Islet precursor cell (in vitro differentiated cells): ENCODE measurements at regions not wholly inside any gene's neighbourhood (a gene's known extent, or its start where the extent isn't known, plus 50 kb on each side); places are given as distances from the start of the nearest gene placed in this dataset.

Experiments used
- DNase-seq: peaks from one replicate; pipeline ENCODE4 v3.0.0-alpha.2; 2018

DNA sequence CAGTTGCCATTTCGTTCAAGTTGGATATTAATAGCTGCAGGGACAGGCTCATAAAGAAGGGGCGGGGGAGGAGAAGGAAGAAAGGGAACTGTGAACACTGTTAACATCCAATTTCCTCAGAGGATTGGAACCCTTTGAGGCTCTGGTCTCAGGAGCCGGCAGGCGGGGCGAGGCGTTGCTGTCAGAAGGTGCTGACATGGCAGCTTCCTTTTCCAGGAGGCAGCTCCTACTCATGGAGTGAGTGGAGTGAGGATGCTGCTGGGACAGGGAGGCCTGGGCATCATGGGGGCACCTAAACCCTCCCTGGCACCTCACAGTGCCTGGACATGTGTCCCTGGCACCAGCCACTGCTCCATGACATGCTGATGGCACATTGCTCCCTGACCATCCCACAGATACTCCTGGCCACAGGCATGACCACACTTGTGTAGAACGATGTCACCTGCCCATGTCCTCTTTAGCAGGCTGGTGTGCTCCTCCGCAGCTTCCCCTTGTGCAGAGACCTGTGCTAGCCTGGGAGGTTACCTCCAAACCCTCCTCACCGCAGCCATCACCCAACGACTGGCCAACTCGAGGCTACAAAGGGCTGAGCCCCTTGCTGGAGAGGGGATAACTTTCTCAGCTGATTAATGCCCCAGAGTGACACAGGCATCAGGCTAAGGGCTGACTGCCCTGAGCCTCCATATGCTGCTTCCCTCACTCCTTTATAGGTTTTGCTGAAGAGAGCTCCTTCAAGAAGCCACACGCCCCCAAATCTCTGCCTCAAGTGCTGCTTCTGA is 79.6 kb upstream of the NECTIN1 start:
- no peak for DNase-seq

DNA sequence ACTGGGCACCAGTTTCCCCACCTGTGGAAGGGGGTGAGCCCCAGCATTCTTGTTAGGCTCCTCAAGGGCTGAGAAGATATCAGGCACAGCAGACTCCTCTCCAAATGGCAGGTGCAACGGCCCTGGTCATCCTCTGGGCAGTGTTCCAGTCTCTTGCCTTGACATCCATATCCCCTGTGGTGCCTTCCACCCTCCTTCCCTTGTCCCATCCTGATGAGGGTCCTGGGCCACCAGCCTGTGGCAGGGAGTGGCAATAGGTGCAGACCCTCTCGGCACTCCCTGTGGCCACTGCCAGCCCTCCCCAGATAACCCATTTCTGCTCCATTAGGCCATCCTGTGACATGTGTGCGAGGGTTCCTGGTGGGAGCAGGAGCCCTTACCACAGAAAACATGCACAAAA is 78.8 kb upstream of the NECTIN1 start:
- no peak for DNase-seq

DNA sequence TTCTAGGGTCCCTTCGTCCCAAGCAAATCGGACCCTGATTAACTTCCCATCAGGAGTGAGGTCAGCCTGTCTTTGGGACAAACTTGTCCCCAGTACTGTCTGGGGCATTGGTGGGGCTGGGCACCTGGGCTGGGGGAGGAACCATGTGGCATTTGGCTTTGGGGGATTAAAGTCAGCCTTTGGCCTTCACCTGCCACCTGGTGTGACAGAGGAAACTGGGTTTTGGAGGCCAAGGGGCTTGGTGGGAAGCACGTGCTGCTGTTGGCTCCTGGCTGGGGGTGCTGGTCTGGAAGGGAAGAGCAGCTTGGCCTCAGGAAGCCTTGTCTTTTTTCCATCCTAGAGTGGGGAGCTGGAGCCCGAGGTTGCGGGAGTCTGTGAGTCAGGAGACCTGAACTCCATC is 78.4 kb upstream of the NECTIN1 start:
- DNase-seq, result no peak

DNA sequence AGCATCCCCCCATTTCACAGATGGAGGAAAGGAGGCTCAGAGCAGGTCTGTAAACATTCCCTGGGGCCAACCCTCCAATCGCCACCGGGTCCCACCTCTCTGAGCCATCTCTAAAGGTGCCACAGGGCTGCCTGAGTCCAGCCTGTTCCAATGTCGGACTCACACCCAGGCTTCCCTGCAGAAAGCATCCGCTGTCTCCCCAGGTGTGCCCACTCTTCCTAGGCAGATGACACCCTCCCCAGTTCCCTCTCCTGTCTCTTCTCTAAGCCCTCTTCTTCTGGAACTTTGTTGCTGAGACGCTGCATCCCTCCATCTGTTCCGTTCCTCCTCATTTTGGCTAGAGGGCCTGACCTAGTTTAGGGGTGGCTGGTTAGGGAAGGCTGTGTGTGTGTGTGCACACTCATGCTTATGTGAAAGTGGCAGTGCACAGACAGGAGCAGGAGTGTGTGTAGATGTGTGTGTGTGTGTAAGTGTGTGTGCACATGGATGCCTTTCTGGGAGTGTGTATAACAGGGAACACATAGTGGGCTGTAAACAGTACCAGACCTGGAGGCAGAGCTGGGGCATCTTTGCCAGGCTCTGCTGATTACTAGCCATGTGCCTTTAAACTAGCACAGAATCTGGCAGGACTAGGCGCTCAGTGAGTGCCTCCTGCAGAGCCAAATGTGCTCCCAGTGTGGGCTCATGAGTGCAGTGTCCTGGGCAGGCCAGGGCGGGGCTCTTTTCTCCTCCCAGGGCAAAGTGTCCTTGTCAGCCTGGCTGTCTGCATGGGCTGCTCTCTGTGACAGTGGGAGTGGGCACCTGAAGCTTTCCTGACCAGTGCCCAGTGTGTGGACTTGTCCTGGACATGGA is 77.3 kb upstream of the NECTIN1 start:
- no peak for DNase-seq

DNA sequence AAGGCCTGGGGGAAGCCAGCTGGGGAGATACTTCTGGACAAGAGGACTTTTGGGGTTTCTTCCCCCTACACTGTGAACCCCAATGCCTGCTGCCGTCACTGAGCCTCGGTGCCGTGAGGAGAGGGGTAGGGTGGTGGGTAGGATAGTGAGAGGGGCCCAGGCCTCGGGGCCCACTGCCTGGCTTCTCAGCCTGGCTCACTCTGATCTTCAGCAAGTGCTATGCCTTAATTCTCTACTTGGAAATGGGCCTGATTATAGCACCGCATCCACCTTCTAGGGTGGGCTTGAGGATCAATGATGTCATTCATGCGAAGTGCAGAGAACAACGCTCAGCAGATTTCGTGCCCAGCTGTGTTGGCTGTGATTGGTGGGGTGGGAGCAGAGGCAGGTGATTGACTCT is 76.7 kb upstream of the NECTIN1 start:
- no peak for DNase-seq

DNA sequence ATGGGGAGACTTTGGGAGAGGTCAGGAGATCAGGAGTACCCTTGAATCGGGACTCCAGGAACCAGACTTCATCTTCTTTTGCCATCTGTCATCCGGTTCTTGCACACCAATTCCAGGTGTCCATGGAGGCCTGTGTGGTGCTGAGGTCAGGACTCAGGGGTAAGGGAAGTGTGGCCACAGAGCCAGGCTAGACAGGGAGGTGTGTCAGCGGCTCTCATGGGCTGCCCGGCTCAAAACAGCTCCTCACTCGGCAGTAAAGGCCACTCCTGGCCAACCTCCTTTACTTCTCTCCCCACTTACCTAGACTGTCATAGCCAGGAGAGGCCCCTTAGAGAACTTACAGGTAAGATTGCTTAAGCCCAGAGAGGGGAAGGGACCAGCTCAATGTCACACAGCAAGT is 75.7 kb upstream of the NECTIN1 start:
- no peak for DNase-seq

DNA sequence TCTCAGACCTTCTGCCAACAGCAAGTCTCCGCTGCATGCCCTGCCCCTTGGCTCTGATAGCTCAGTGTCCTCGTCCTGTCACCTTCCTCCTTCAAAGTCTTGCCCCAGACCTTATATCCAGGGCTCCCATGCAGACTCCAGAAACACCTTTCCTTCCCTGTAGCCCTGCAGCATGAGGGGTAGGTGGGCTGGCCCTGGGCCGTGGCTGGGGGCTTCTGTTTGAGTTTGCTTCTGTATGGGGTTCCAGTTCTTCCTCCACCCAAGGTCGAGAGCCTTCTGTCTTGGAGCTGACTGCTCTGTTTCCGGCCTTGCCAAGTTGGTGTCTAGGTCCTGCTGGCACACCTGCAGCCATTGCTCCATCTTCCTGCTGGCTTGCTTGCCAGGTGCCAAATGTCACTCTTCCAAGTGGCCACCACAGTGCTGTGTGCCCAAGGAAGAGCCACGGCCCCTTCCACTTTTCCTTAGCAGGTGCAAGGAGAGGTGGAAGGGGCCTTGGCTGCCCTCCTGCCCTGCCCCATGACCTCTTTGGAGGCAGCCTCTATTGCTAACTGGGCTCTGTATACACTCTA is 74.8 kb upstream of the NECTIN1 start:
- DNase-seq, result no peak

DNA sequence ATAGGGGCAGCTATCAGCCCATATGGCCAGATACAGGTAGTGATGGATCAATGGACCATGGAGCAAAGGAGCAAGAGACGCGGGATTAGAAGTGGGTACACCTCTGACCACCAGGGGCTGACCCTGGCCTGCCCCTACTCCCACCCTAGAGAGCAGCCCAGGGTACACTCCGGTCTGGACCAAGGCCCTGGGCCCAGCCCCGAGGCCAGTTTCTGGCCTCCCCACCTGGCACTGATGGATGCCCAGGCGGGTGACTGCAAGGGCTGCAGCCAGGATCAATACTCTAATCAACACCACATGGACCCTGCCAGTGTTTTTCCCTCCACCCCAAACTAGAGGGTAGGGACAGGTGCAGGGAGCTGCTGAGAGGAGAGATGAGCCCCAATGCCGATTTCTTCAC is 74.1 kb upstream of the NECTIN1 start:
- DNase-seq, result no peak

DNA sequence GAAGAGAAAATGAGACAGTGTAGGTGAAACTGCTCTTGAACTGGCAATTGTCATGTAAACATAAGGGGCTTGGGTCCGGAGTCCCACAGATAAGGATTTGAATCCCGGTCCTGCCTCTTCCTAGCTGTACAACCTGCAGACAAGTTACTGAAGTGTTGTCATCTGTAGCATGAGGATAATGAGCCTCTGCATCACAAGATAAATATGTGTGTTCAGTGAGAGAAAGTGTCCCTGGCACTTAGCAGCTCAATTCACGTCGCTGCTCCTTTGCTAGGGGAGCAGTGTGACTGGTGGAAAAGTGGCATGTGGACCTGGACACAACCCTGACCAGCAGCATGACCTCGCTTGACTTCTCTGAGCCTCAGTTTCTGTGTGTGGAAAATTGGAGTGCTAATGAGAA is 73.7 kb upstream of the NECTIN1 start:
- DNase-seq, result no peak

DNA sequence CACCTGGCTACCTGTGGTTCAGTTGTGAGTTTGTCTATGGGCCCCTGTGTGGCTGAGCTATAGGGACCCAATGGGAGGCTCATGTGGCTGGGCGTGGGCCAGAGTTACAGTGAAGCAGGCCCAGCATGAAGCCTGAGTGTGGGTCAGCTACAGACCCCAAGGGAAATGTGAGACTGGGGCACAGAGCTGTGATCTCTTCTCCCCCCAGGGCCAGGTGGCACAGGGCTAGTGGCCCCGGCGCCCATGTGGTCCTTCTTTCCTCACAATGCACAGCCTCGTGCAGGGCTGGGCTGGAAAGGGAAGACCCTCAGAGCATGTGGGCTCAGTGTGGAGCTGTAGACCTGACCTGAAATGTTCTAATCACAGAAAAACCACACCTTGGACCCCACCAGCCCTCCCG is 71.6 kb upstream of the NECTIN1 start:
- DNase-seq, result no peak

DNA sequence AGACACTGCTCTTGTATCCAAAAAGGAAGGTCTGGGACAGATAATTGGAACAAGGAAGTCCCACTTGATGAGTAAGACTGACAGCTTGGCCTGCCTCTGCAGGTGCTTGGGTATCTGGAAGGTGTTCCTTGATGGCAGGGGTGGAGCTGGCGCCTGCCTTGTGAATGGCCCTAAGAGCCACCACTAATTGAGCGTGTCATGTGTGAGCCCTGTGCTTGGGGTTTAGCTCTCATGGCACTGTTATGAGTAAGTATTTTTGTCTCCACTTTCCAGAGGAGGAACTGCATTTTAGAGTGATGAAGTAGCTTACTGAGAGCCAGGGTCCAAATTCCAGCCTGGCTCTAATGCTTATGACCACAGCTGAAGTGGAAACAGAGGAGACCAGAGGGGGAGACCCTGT is 71.2 kb upstream of the NECTIN1 start:
- DNase-seq, result no peak

DNA sequence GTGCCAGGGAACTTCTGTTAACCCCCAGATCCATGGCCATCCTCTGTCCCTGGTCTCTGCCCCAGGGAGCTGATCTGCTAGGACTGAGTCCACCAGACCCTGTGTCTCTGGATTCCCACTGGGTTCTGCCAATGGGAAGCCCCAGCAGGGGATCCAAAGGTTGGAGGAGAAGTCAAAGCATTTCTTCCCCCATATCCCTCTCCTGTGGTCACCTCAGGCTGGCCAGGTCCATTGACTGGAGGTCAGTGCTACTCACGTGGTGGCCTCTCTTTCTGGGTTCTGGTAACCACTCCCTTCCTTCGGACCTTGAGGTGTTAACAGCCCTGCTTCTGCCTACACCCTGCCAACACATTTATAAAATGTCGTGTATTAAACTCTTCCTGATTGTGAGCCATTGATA is 69.7 kb upstream of the NECTIN1 start:
- DNase-seq, result no peak

DNA sequence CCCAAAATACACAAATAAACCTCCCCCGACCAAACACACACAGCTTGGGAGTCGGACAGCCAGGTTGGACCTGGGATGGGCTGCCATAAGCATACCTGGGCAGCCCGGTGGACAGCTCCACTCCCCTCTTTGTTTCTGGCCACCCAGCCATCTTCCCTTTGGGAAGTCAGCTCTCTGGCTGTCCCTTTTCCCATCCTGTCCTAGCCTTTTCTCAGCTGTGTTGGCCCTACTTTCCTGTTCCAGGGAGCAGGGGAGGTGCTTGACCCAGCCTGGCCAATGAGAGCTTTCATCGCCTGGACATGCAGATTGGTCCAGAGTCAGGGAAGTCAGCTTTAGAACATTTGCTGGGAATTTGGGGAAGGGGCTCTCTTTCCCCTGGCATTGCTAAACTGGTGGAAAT is 68.7 kb upstream of the NECTIN1 start:
- DNase-seq, result no peak

DNA sequence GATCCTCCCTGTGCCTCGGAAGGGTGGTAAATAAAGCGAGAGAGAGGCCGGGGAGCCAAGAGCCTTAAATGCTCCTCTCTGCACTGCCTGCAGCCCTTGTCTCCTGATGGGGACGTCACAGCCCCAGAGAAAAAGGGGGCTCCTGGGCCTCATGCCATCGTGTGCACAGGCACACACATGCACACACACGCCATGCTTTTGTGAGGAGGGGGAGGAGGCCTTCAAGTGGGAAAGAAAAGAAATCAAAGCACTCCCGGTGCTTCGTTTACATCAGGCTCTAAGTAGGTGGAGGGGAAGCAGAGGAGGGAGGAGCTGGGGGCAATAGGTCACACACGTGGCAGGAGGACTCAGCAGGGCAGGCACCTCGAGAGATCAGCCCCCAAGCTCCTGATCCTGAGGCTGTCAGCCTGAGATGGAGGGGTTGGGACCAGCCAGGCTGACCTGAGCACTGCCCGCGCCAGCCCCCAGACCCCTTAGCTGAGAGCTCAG is 68.2 kb upstream of the NECTIN1 start:
- DNase-seq, result no peak

DNA sequence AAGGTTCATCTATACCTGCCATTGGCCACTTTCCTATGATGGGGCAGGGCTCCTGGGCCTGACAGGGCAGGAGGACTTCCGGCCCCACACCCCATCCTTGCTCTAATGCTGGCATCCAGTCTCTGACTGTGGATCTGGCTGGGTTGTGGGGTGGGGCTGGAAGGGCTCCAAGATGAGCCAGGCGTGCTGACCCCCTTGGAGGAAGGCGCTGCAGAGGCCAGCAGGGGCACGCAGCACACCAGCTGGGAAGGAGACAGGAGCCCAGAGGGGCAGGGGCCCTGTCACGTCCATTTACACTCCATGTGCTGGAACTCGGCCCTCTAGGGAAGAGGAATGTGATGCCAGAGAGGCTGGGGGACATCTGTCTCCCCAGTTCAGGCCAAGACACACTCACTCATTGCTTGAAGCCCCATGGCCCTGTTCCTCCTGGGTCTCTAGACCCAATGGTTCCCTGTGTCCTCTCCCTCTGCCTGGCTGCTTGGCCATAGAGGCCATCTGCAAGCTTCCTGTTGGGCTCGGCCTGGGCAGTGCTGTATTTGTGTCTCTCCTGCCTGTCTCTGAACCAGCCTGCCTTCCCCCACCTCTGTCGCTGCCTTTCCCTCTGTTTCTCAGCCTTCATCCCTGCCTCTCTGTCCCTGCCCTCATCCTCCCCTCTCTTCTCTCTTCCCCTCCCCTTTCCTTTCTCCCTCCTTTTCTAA is 67.5 kb upstream of the NECTIN1 start:
- DNase-seq, result no peak

DNA sequence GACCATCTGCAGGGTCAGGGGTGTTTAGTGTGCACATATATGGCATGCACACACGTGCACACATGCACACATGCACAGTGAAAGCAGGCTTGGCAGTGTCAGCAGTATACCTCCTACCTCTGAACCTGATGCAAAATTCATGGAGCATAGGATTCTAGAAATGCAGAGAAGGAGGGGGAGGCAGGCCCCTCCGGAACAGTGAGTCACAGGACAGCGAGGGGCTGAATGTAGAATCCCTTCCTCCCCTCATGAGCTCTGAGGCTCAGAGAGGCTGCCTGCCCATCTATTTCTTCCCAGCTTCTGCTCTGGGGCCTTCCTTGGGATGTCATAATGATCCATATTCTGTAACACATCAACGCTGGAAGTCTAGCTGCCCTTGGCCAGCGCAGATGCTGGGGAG is 66.7 kb upstream of the NECTIN1 start:
- DNase-seq, result no peak

DNA sequence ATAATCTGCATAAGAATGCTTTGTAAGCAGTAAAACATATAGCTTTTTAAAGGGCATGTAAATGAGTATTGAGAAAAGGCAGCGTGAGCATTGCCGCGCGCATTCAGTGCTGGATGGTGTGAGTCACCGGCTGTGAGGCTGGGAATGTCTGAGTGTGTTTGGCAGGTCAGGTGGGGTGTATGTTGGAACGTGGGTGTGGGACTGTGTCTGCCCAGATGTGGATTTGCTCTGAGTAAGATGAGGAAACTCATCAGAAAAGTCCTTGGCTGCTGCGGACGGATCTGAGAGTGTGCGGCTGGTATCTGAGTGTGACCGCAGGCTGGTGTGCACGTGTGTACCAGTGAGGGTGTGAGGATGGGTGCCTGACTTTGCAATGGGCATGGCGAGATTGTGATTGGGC is 66.2 kb upstream of the NECTIN1 start:
- DNase-seq, result peak; percentile 89

DNA sequence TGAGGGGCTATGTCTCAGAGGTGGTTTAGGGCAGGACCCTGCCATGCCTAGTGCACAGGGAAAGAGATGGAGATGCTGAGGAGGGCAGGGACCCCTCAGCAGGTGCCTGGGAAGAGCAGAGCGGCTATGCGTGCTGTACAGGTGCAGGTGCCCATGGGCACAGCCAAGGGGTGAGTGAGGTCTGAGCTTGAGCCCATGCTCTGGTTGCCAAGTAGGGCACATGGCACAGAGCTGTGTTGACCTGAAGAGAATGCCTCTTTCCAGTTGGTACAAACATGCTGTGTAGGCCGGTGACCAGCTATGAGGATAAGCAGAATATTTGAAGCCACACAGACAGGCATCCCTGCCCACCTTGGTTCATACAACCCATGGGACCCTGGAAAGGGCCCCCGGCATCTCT is 65.8 kb upstream of the NECTIN1 start:
- DNase-seq, result no peak

DNA sequence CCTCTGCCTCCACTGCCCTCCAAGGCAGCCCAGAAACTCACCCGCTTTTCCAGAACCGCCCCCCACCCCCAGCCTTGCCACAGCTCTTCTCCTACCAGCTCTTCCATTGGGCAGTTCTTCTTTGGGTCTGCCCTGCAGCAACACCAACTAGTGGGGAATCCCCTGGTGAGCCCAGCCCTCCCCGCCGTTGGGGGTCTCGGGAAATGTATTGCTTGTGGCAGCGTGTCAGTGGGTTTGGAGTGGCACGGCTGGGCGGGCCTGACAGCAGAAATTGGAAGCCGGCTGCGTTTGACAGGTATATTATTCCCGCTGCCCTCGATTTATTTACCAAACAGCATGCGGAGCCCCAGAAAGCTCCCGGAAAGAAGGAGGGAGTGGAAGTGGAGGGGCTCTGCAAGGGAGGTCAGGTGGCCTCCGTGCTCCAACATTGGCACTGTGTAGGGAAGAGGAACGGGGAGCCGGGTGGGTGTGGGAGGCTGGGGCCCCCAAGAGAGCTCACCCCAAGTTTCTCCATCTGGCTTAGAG is 65.2 kb upstream of the NECTIN1 start:
- DNase-seq, result no peak

DNA sequence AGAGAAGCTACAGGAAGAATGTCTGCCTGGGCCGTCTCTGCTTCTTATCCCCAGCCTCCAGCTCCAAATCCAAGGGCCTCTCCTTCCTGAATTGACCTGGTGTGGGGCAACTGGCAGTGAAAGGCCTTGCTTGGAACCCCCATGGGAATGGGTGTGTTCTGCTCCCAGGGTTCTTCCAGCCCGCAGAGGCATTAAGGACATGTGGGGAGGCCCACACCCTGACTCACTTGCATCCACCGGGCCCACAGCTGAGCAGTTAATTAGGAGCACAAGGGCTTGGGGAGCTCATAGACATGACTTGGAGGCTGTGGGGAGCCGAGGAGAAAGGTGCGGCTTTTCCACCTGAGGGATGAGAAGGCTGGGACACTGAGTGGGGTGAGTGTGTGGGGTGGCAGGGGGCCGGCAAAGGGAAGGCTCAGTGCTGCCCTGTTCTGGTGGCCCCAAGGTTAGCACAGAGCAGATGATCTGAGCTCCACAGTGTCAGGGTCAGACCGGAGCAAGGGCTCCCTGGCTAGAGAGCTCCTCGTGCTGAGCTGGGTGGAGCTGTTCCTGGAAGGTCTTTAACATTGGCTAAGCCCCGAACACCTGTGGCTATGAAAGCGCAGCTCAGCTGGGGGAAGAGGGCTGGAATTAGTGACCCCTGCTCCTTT is 64.5 kb upstream of the NECTIN1 start:
- no peak for DNase-seq

DNA sequence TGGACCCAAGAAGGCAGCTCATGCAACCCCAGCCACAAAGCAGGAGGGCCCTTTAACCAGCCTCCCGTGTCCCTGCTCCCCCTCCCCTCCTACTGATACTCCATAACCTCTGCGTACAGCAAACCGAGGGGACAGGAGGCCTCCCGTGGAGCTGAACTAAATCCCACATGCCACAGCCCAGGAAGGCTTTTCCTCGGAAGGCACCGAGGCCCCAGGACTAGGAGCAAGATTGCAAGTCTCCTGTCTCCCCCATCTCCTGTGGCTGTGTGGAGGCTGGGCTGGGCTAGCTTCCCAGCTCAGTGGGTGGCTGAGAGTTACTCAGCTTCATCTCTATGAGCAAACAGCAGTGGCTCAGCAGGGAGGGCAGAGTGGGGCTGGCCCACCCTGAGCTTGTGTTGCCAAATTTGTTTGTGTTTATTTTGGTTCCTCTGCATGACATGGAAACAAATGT is 62.7 kb upstream of the NECTIN1 start:
- no peak for DNase-seq

DNA sequence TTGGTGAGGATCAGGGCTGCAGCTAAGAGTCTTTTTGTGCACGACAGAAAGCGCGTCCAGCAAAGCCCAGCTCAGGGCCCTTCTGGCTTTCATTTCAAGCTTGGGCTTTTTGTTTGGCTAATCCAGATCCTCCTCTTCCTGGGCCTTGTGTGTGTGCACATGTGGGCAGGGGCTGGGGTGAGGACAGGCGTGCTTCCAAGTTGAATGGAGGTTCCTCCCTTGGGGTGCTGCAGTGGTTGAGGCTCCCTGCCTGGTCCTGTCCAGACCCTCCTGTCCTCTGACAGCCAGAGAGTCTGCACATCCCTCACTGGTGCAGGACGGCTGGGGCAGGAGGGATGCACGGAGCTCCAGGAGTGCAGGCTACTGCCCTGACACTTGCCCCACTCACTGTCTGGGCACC is 62.0 kb upstream of the NECTIN1 start:
- peak; percentile 50 for DNase-seq
